AG09309 (cell line): ENCODE measurements at regions not wholly inside any gene's neighbourhood (a gene's known extent, or its start where the extent isn't known, plus 50 kb on each side); places are given as distances from the start of the nearest gene placed in this dataset.

Source experiments
- DNase-seq: peaks from one replicate; pipeline ENCODE4 v3.0.0-alpha.2; 2010; ENCODE audit warnings: low read depth
- H3K4me3 ChIP-seq: 2 replicates; pipeline ENCODE4 v1.5.1; 2011; ENCODE audit warnings: mild to moderate bottlenecking, low read depth, low read length, moderate library complexity; ENCODE audit not compliant: control insufficient read depth
- CTCF ChIP-seq: IDR thresholded peaks from 2 replicates; pipeline ENCODE4 v1.5.1; 2011; ENCODE audit warnings: mild to moderate bottlenecking, low read depth, low read length, inconsistent platforms; ENCODE audit not compliant: insufficient read depth, control insufficient read depth; ENCODE audit errors: missing control alignments

DNA sequence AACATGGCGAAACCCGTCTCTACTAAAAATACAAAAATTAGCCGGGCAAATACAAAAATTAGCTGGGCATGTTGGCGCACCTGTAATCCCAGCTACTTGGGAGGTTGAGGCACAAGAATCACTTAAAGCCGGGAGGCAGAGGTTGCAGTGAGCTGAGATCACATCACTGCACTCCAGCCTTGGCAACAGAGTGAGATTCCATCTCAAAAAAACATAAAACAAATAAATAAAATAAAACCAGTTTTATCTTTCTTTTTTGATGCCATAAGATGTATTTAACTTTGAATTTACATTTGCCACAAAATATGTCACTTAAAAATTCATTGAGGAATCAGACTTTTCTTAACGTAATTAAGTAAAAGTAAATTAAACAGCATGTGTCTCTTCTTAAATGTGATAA, 113.3 kb upstream of the ERRFI1 start:
- TF ChIP-seq CTCF, result no peak
- no peak overlapping the region for H3K4me3 ChIP-seq
- no peak for DNase-seq

- no peak for TF ChIP-seq CTCF
- H3K4me3 ChIP-seq, result no peak overlapping the region
- DNase-seq, result no peak
Measured at GRCh38 chr1:8138673-8139072, 112.6 kb upstream of the ERRFI1 start.

GRCh38 chr1:8137481-8138244, 111.6 kb upstream of the ERRFI1 start:
- no peak overlapping the region for H3K4me3 ChIP-seq
- DNase-seq, result peak; percentile 89
- no peak for TF ChIP-seq CTCF

- TF ChIP-seq CTCF, result no peak
- H3K4me3 ChIP-seq, result no peak overlapping the region
- no peak for DNase-seq
Measured at GRCh38 chr1:8136766-8137165, 110.7 kb upstream of the ERRFI1 start.

- H3K4me3 ChIP-seq, result no peak overlapping the region
- TF ChIP-seq CTCF, result no peak
- no peak for DNase-seq
Measured at GRCh38 chr1:8135250-8135649, 109.1 kb upstream of the ERRFI1 start.

GRCh38 chr1:8134546-8135235, 108.6 kb upstream of the ERRFI1 start:
- no peak for DNase-seq
- no peak for TF ChIP-seq CTCF
- peak overlapping the region; percentile 18 for H3K4me3 ChIP-seq
